ENCODE measurements at regions not wholly inside any gene's neighbourhood (a gene's known extent, or its start where the extent isn't known, plus 50 kb on each side); places are given as distances from the start of the nearest gene placed in this dataset.

DNA sequence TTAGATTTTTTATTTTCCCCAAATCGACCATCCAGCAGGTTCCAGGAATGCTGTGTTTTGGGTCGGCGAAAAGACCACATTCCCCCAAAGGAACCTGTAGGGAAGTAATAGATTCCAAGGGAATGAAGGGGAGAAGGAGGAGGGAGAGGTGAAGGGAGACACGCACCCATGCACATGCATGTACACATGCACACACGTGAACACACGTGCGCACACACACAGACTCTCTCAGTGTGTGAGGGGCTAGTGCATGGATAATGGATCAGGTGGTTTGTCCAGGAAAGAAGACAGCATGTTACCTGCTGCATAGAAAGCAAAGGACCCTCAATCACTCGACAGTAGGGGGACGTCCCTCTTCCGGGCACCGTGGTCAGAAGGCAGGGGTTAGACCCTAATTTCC, 52.4 kb upstream of the PDE10A start:
- TF ChIP-seq CTCF (IDR thresholded peaks at IDR 0.05) (no peak), RELA (CRISPR knock-in tag; IDR thresholded peaks at IDR 0.05; ENCODE audit: borderline replicate concordance) (no peak), ATF3 (CRISPR knock-in tag; conservative IDR thresholded peaks at IDR 0.05) (no peak), TCF7 (CRISPR knock-in tag; IDR thresholded peaks at IDR 0.05; ENCODE audit: low read depth) (no peak), ESRRA (CRISPR knock-in tag; IDR thresholded peaks at IDR 0.05; ENCODE audit: borderline replicate concordance) (no peak), USF2 (CRISPR knock-in tag; IDR thresholded peaks at IDR 0.05) (no peak), ZBTB21 (CRISPR knock-in tag; IDR thresholded peaks at IDR 0.05; ENCODE audit: borderline replicate concordance) (no peak), ELF4 (CRISPR knock-in tag; IDR thresholded peaks at IDR 0.05; ENCODE audit: low read depth) (no peak), ETV6 (CRISPR knock-in tag; IDR thresholded peaks at IDR 0.05) (no peak), NR1H2 (CRISPR knock-in tag; IDR thresholded peaks at IDR 0.05) (no peak), PREB (CRISPR knock-in tag; IDR thresholded peaks at IDR 0.05; ENCODE audit: borderline replicate concordance) (no peak), JUN (CRISPR knock-in tag; IDR thresholded peaks at IDR 0.05) (no peak), NFYB (CRISPR knock-in tag; conservative IDR thresholded peaks at IDR 0.05; ENCODE audit: low read depth) (no peak), HMGXB4 (CRISPR knock-in tag; IDR thresholded peaks at IDR 0.05) (no peak)
